GM19035 (cell line): ENCODE measurements at regions not wholly inside any gene's neighbourhood (a gene's known extent, or its start where the extent isn't known, plus 50 kb on each side); places are given as distances from the start of the nearest gene placed in this dataset.

Source experiments
- ATAC-seq: cut with Tn5 transposase; IDR thresholded peaks from one replicate; pipeline ENCODE4 v1.9.1; 2021; ENCODE audit not compliant: unreplicated experiment

GRCh38 chr6:18904681-18905080 is 517.5 kb downstream of the RNF144B start:
- ATAC-seq = no peak

GRCh38 chr6:18920701-18921100 is 533.6 kb downstream of the RNF144B start:
- no peak for ATAC-seq

GRCh38 chr6:18931086-18931485 is 543.9 kb downstream of the RNF144B start:
- no peak for ATAC-seq

- ATAC-seq = no peak
Measured at GRCh38 chr6:18958146-18958545, 571.0 kb downstream of the RNF144B start.

- no peak for ATAC-seq
Measured at GRCh38 chr6:18961566-18961965, 574.4 kb downstream of the RNF144B start.

GRCh38 chr6:18962361-18962905 is 575.3 kb downstream of the RNF144B start:
- no peak for ATAC-seq

- ATAC-seq = no peak
Measured at GRCh38 chr6:18963439-18963838, 576.3 kb downstream of the RNF144B start.

GRCh38 chr6:18973251-18973650 is 586.1 kb downstream of the RNF144B start:
- ATAC-seq = no peak

- no peak for ATAC-seq
Measured at GRCh38 chr6:18976091-18976490, 588.9 kb downstream of the RNF144B start.

GRCh38 chr6:18976966-18977365 is 589.8 kb downstream of the RNF144B start:
- no peak for ATAC-seq

- no peak for ATAC-seq
Measured at GRCh38 chr6:18978337-18979128, 591.4 kb downstream of the RNF144B start.

- ATAC-seq = no peak
Measured at GRCh38 chr6:18985061-18985460, 597.9 kb downstream of the RNF144B start.

- no peak for ATAC-seq
Measured at GRCh38 chr6:18985996-18986395, 598.8 kb downstream of the RNF144B start.

- no peak for ATAC-seq
Measured at GRCh38 chr6:18988636-18989035, 601.5 kb downstream of the RNF144B start.

- ATAC-seq = peak; percentile 74
Measured at GRCh38 chr6:18990059-18990978, 603.2 kb downstream of the RNF144B start.

- ATAC-seq = peak; percentile 87
Measured at GRCh38 chr6:18997375-18997826, 610.3 kb downstream of the RNF144B start.

GRCh38 chr6:19002976-19003560 is 615.9 kb downstream of the RNF144B start:
- ATAC-seq = no peak

GRCh38 chr6:19004176-19004575 is 617.0 kb downstream of the RNF144B start:
- ATAC-seq = no peak

GRCh38 chr6:19009769-19010168 is 622.6 kb downstream of the RNF144B start:
- no peak for ATAC-seq

- no peak for ATAC-seq
Measured at GRCh38 chr6:19013026-19013705, 626.0 kb downstream of the RNF144B start.

- no peak for ATAC-seq
Measured at GRCh38 chr6:19024737-19025136, 637.6 kb downstream of the RNF144B start.
